Left kidney (tissue), 1 donor: ENCODE measurements at regions not wholly inside any gene's neighbourhood (a gene's known extent, or its start where the extent isn't known, plus 50 kb on each side); places are given as distances from the start of the nearest gene placed in this dataset.
"Not testable (repeated sequence)": the region's sequence is repeated elsewhere in the genome, so short reads cannot be mapped to it uniquely, and the experiment has no call there.

Experiments used
- DNase-seq: peaks from one replicate; pipeline ENCODE4 v3.0.0-alpha.2; 2013

DNA sequence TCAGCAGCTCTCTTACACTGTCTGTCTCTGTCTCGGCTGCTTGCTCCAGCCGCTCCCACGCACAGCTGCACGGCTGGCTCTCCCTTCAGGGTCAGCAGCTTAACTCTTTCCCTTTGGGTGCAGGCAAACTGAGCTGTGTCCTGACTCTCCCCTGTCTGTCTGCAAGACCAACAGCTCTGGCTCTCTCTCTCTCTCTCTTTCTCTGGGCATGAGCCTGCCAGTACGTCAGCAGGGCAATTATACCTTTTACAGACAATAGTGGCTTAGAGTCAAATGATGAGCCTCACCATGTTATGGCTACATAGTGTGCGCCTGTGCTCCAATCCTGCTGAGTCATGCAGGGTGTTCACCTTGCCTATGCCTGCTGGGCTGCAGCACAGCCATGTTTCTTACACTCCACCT lies 120.5 kb upstream of the DDHD1 start:
- DNase-seq = peak; percentile 55

DNA sequence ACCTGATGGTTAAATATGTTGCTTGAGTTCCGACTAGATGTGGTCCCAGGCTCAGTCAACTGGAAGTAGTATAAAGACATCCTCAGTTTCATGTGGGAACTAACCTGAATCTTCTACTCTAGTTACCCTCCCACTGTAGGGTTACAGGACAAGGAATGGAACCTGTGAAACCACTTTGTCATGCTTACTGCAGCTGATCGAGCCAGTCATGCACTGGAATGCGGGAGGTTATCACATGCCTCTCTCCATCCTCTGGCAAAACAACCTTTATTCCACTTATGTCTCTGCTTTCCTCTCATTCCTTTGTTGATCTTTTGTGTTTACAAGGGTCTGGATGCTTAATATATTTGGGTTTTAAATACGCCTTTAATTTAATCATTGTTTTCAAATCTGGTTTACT lies 111.9 kb upstream of the DDHD1 start:
- no peak for DNase-seq

DNA sequence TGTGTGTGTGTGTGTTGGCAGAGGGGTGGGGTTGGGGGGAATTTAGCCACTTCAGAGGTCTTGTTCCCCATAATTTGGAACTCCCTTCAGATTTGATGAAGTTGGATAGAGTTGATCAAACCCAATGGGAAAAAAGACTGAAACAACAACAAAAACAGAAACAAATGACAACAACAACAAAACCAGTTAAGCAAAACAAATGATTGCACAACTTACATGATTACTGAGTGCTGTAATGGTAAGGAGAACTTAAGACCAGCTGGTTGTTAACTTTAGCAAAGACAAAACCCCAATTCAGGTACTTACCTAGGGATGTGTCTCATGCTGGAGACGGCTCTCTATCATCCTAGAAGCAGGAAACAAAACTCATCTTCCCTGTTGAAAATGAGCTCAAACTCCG lies 107.8 kb upstream of the DDHD1 start:
- no peak for DNase-seq

DNA sequence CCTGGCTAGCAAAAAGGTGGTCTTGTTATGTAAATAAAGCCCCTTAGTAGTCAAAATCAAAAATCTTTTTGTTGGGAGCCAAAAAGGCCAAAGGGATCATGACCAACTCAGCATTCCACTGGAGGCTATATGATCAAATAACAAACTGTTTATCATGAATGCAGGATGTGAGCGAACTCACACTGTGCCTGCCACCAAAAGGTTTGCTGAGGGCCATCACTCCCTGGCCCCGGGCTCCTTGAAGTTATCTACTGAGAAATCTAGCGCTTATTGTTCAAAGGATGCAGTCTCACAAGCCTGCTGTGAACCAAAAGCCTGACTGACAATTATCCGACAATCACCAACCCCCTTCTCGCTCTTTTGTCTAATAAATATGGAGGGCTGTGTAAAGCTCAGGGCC lies 107.2 kb upstream of the DDHD1 start:
- DNase-seq = no peak

DNA sequence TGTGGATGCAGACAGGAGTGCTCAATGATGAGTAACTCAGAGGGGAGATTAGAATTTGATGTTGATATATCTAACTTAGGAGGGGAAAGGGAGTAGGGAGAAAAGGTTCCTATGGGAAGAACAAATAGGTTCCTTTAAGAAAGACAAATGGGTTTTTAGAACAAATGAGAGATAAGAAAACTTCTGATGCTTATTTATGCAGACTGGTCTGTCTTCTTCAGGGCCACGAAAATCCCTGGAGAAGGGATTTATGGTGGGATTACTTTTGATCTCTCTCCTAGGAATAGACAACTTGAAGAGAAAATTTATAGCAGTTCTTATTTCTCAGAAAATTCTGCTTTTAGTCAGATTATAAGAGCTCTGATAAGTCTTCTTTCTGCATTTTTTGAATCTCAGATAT lies 99.0 kb upstream of the DDHD1 start:
- no peak for DNase-seq

DNA sequence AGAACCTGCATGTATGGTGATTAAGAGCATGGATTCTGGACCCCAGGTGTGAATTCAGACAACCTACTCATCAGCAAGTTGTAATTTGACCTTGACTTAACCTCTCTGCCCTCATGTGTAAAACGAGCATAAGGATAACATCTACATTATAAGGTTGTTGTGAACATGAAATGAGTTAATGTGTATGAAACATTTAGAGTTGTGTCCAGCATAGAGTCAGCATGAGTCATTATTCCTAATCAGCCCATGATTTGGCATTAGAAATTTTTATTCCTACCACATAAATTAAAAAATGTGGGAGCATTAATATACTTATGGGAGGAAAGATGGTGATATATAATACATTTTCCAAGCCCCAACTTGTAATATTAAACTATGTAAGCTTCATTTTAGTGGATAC lies 95.9 kb upstream of the DDHD1 start:
- no peak for DNase-seq

DNA sequence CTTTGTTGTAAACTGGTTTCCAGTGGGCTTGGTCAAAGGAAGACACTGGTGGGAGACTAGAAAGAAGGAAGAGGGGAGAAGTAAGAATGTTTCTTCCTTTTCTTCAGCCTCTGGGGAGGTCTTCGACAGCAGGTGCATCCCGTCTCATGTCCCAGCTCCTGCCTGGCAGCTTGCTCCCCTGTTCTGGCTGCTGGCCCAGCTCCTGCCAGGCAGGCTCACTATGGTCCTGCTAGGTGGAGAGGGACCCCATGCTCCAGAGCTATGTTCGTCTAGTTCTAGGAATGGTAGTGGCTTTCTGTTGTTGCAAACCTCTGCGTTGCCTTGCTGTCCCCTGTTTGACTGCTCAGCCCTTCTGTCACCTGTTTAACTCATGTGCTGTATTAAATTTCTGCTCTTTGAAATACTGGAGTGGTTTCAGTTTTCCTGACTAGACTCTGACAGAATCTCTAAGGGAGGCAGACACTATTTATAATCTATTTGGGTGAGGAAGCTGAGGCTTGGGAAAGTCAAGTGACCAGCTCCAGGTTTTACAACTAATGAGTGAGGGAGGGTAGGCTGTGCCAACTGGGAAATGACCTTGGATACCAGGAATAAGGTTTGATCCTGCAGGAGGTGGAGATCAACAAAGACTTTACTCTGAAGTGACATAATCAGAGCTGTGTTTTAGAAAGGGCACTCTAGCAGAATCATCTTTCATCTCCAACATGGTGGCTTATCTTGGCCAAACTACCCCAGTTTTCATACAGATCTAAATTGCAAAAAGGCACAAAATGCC lies 94.7 kb upstream of the DDHD1 start:
- DNase-seq = peak; percentile 25

DNA sequence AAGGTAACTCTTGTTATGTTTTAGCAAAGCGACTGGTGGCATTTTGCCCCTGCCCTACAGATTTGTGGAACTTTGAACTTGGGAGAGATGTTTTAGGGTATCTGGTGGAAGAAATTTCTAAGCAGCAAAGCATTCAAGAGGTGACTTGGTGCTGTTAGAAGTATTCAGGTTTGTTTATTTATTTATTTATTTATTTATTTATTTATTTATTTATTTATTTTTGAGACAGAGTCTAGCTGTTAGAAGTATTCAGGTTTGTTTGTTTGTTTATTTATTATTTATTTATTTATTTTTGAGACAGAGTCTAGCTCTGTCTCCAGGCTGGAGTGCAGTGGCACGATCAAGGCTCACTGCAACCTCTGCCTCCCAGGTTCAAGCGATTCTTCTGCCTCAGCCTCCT lies 89.8 kb upstream of the DDHD1 start:
- DNase-seq = not testable (repeated sequence)

DNA sequence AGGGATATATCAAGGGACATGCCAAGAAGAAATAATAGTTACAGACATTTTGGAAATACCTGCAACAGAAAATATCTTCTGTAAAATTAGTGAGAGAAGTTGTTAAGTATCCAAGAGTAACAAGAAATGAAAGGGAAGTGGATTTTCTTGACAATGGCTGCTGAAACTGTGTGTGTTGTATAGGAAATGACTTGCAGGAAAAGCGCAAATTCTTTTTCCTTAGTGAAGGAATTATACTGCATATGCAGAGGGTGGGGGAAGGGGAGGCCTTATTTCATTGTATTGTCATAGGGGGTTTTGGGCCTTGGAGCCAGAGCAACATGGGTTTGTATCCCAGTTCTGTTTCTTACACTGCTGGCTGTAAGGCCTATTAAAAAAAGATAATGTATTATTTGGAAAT lies 84.4 kb upstream of the DDHD1 start:
- no peak for DNase-seq

DNA sequence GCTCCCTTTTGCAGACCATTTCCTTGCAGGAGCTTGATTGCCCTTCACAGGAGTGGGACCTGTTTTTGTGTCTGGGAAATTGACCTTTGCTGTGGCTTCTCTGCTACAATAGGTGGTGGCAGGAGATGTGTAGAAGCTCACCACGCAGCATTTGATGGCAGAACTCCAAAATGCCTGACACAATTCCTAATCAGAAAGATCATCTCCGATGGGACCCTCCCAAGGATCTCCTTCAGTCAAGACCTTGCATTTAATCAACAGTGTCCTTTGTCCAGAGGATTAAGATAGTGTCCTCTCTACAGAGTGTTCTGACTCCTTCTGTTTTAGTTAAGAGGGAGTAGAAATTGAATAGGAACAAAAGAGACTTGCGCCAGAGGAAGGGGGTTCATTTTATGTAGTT lies 83.6 kb upstream of the DDHD1 start:
- no peak for DNase-seq

DNA sequence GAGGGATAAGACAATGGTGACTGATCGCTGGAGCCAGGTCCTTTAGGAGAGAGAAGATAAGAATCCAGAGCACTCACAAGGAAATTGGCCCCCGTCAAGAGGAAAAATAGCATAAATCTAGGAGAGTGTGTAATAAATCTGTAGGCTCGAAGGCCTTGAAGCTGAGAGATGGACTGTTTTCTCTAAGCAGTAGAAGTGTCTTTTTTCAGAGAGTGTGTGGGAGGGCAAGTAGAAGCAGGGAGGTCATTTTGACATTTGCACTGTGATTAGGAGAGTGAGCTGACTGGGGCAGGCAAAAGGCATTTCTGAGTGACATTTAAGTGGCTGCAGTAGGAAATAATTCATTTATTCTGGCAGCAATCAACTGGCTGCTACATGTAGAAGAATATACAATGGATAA lies 78.0 kb upstream of the DDHD1 start:
- DNase-seq = peak; percentile 63

DNA sequence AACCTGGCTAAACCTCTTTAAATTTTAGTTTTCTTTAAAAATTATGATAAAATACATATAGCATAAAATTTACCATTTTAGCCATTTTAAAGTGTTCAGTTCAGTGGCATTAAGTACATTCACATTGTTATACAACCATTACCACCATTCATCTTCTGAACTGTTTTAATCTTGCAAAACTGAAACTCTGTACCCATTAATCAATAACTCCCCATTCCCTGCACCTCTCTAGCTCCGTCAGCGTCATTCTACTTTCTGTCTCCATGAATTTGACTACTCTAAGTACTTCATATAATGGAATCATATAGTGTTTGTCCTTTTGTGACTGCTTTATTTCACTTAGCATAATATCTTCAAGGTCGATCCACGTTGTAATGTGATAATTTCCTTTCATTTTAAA lies 75.8 kb upstream of the DDHD1 start:
- no peak for DNase-seq

DNA sequence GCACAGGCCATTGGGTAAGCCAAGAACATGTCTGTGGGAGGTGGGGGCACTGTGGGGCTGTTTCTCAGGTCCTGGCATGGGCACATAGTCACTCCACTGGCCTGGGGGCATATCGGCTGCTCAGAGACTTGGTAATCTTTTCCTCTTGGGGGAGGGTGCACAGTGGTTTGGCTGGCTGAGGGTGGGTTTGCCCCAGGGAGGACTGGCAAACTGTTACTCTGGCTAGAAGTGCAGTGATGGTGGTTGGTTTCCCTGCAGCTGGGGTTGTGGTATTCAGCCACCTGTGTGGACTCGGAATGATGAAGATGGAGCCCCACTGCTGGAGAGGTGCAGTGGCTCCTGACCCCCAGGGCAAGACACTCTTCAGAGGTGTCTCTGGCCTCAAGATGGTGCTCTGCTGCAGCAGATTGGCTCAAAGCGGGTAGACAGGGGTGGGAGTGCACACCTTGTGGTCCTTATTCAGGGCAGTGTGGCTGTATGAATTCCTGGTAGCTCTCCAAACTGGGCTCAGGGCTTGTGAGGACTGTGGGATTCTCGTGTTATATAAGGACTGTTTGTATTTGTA lies 74.1 kb upstream of the DDHD1 start:
- no peak for DNase-seq

DNA sequence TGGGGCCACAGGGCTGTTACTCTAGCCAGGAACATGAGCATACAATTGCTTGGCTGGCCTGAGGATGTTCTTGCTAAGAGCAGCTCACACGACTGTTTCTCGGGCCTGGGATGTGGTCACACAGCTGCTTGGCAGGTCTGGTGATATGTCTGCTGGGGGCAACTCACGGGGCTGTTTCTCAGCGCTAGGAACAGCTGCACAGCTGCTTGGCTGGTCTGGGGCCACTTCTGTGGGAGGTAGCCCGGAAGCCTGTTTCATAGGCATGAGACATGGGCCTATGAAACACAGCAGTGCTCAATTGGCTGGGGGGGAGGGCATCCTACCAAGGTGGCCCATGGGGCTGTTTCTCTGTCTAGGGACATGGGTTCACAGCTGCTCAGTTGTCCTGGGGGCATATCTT lies 73.4 kb upstream of the DDHD1 start:
- DNase-seq = no peak

DNA sequence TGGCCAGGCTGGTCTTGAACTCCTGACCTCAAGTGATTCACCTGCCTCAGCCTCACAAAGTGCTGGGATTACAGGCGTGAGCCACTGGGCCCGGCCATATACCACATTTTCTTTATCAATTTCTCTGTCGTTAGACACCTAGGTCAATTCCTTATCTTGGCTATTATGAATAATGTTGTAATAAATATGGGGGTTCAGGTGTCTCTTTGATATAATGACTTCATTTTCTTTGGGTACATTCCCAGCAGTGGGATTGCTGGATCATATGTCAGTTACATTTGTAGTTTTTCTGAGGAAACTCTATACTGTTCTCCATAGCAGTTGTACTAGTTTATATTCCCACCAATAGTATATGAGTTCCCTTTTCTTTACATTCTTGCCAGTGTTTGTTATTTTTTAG lies 67.8 kb upstream of the DDHD1 start:
- DNase-seq = no peak

DNA sequence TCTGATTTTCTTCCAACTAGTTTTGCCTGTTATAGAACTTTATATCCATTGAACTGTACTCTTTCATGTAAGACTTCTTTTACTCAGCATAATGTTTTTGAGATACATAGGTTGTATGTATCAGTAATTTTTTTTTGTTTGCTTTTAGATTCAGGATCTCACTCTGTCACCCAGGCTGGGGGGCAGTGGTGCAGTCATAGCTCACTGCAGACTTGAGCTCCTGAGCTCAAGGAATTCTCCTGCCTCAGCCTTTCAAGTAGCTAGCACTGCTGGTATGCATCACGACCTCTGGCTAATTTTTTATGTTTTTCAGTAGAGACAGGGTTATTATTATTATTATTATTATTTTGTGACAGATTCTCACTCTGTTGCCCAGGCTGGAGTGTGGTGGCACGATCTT lies 65.0 kb upstream of the DDHD1 start:
- no peak for DNase-seq

DNA sequence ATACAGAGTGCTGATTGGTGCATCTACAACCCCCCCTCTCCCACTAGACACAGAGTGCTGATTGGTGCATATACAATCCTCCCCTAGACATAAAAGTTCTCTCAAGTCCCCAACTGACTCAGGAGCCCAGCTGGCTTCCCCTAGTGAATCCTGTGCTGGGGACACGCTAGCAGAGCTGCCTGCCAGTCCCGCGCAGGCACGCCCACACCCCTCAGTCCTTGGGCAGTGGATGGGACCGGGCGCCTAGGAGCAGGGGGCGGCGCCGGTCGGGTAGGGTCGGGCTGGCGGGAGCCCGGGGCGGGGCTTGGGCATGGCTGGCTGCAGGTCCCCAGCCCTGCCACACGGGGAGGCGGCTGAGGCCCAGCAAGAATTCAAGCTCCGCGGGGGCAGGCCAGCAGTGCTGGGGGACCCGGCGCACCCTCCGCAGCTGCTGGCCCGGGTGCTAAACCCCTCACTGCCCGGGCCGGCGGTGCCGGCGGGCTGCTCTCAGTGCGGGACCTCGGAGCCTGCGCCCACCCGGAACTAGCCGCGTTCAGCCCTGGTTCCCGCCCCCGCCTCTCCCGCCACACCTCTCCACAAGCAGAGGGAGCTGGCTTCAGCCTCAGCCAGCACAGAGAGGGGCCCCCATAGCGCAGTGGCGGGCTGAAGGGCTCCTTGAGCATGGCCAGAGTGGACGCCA lies 64.3 kb upstream of the DDHD1 start:
- DNase-seq = peak; percentile 64

DNA sequence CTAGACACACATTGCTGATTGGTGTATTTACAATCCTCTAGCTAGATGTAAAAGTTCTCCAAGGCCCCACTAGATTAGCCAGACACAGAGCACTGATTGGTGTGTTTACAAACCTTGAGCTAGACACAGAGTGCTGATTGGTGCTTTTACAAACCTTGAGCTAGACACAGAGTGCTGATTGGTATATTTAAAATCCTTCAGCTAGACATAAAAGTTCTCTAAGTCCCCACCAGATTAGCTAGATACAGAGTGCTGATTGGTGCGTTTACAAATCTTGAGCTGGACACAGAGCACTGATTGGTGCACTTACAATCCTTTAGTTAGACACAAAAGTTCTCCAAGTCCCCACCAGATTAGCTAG lies 63.8 kb upstream of the DDHD1 start:
- not testable (repeated sequence) for DNase-seq

DNA sequence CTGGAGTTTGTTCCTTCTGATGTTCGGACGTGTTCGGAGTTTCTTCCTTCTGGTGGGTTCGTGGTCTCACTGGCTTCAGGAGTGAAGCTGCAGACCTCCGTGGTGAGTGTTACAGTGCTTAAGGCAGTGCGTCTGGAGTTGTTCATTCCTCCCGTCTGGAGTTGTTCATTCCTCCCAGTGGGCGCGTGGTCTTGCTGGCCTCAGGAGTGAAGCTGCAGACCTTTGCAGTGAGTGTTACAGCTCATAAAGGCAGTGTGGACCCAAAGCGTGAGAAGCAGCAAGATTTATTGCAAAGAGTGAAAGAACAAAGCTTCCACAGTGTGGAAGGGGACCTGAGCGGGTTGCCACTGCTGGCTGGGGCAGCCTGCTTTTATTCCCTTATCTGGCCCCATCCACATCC lies 63.4 kb upstream of the DDHD1 start:
- DNase-seq = not testable (repeated sequence)

DNA sequence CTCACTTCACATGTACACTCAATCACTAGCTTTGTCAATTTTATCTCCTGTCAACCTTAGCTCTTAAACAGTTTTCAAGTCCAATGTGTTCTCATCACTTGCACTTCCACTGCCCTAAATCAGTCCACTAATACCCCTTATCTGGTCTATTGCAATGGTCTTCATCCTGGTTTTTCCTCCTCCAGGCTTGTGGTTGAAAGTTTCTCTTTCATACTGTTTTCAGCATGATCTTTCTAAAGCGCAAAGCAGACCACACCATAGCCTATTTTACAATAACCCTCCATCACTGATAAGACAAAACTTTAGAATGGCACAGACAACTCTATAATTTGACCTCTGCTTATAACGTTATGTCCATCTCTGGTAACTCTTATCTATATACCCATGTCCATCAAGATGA lies 62.0 kb upstream of the DDHD1 start:
- DNase-seq = no peak

DNA sequence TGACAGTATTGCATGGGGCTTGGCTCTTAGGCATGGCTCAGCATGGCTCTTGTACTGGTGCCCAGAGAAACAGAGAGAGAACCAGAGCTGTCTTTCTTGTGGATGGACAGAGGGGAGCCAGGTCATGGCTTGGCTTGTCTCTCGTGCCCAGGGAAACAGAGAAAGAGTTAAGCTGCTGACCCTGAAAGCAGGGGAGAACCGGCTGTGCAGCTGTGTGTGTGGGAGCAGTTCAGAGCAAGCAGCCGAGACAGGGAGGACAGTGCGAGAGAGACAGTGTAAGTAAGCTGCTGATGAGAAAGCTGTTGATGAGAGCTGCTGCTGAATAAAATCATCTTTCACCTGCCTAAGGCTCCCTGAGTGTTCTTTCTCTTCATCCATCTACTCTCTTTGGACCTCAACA lies 61.3 kb upstream of the DDHD1 start:
- no peak for DNase-seq

DNA sequence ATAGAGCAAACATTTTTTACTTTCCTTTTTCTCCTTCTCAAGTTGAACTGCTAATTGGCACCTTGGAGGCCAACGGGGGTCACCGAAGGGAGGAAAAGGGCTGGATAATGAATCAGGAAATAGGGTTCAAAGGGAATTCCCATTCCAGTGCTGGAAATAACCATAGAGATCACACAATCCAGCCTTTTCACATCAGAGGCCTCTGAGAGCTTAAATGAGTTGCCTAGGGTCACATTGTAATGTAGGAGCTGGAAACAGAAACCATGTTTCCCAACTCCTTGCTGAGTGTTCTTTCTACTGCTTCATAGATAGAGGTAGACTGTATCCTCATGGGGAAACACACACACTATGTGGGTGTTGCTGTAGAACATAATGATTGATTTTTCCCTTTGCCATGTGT lies 60.6 kb upstream of the DDHD1 start:
- DNase-seq = no peak

DNA sequence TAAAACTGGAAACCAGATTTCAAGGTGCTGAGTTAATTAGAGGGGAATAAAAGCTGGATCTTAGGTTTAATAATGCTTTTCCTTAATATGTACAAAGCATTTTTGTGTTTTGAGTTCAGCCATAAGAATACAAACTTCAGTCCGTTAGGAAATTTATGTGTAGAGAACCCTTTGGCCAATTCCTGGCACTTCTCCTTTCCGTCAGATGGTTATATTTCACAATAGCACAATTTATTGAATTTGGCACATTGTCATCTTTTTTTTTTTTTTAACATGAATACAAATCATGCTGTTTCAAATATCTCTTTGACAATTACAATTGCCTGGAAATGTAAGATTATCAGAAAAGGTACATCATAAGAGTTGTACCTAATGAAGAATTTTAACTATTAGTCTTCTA lies 56.2 kb upstream of the DDHD1 start:
- DNase-seq = no peak
